Heart right ventricle (tissue), 16 donors: ENCODE measurements at regions not wholly inside any gene's neighbourhood (a gene's known extent, or its start where the extent isn't known, plus 50 kb on each side); places are given as distances from the start of the nearest gene placed in this dataset.

ENCODE experiments used
- ATAC-seq, 8 donors: fragments of 200-7000 bp; cut with Tn5 transposase; one replicate each; pipeline ENCODE4 v1.9.1; 2020; ENCODE audit warnings: mild to moderate bottlenecking in 8 of 8, moderate library complexity in 8 of 8, moderate number of reproducible peaks in 1 of 8
- DNase-seq, 2 donors: peaks; one replicate each; pipeline ENCODE4 v3.0.0-alpha.2; 2020
- H3K27ac ChIP-seq, 10 donors: fragments of 200-600 bp; sonication (generic) in 2 of 10; one replicate each; pipeline versions ENCODE4 v1.5.0 to v1.8.0; 2020 to 2022; ENCODE audit warnings: mild to moderate bottlenecking in 3 of 10
- H3K27me3 ChIP-seq, 7 donors: fragments of 200-600 bp; one replicate each; pipeline ENCODE4 v1.8.0; 2021 to 2022; ENCODE audit warnings: mild to moderate bottlenecking in 2 of 7
- H3K36me3 ChIP-seq, 9 donors: fragments of 200-600 bp; sonication (generic) in 1 of 9; one replicate each; pipeline versions ENCODE4 v1.5.0 to v1.8.0; 2020 to 2022; ENCODE audit warnings: mild to moderate bottlenecking in 2 of 9
- H3K4me1 ChIP-seq, 9 donors: fragments of 200-600 bp; sonication (generic) in 1 of 9; one replicate each; pipeline versions ENCODE4 v1.5.0 to v1.8.0; 2020 to 2022; ENCODE audit warnings: mild to moderate bottlenecking in 4 of 9
- H3K4me3 ChIP-seq, 10 donors: fragments of 200-600 bp; sonication (generic) in 2 of 10; one replicate each; pipeline versions ENCODE4 v1.5.0 to v1.8.0; 2020 to 2022; ENCODE audit warnings: mild to moderate bottlenecking in 7 of 10, moderate library complexity in 2 of 10
- H3K9me3 ChIP-seq, 11 donors: fragments of 200-600 bp in 10 of 11; sonication (generic) in 2 of 11; one replicate each; pipeline versions ENCODE4 v1.5.0 to v1.8.0; 2013 to 2022; ENCODE audit warnings: mild to moderate bottlenecking in 2 of 11, control low read depth in 1 of 11, moderate library complexity in 1 of 11
- CTCF ChIP-seq, 9 donors: fragments of 200-600 bp; sonication (generic) in 2 of 9; IDR thresholded peaks; one replicate each; pipeline versions ENCODE4 v1.5.0 to v1.8.0; 2021 to 2022; ENCODE audit warnings: antibody characterized with exemption in 9 of 9, mild to moderate bottlenecking in 5 of 9, moderate library complexity in 1 of 9
- WGBS, 2 donors: extraction: QIAGEN DNeasy Blood & Tissue Kit; methylation state at CpG; one replicate each; pipeline ENCODE4 v1.1.7; 2013; ENCODE audit warnings: inconsistent platforms in 1 of 2; 5-methylcytosine and 5-hydroxymethylcytosine counted together
- intact Hi-C, 10 donors: fragments of 100-400 bp; cut with DNase I; formaldehyde crosslinking; loops; one replicate each; pipeline versions ENCODE4 v1.11.1 to v1.14.2; 2022
- donor health status: Arrhythmogenic right ventricular cardiomyopathy.
- donor health status: ischemic (EF 13 %, LVEDD 7.1; RV severe dilation, severe dysfunction).
- donor health status: healthy with polysubstance abuse.
- donor health status: DM: no; HTN: yes; CAD: no.
- donor health status: DM: no; HTN: no; CAD: no.
- donor health status: ischemic (EF 25% LVEDD 6.9; RV normal size, moderate dysfunction).
- donor health status: ischemic (EF 25% LVEDD 5.7; RV mildly dilated, moderate dysfunction).
- donor health status: healthy.
- donor health status: DM: yes; HTN: yes; CAD: no.
- donor health status: Ischemic cardiomyopathy.
- donor health status: ischemic (EF 35%, LVEDD 5.7; RV mildly dilated, moderate dysfunction).
- donor health status: nonischemic (EF 11% LVEDD 7.7; RV severe dilation, severe dysfunction).
- donor health status: DM: yes; HTN: yes; CAD: no.
- donor health status: PGD.
- donor health status: ischemic (EF 29% LVEDD 5.4; RV normal size, mild dysfunction).
- donor health status: nonischemic (EF 23%, LVEDD 6.1; RV moderate dilation, normal function).

- intact Hi-C loops, result no loop called here
- Histone ChIP-seq H3K4me3 (no peak overlapping the region), H3K27me3 (no peaks in the 10 kb centered on the region), H3K27ac (no peak overlapping the region), H3K9me3 (peaks cover 0 to 1% (median 0%) of the 10 kb centered on the region in 11 donors), H3K36me3 (no peaks in the 10 kb centered on the region), H3K4me1 (no peaks in the 10 kb centered on the region)
- ATAC-seq (no peak), DNase-seq (no peak)
- 6 to 38% methylated on average over 1 of the region's 1 CpG for WGBS, 2 donors
- no peak for TF ChIP-seq CTCF (IDR thresholded peaks at IDR 0.05)
Measured at GRCh38 chr14:41957459-41957858, 350.8 kb downstream of the LRFN5 start.
